ENCODE measurements at regions not wholly inside any gene's neighbourhood (a gene's known extent, or its start where the extent isn't known, plus 50 kb on each side); places are given as distances from the start of the nearest gene placed in this dataset.

DNA sequence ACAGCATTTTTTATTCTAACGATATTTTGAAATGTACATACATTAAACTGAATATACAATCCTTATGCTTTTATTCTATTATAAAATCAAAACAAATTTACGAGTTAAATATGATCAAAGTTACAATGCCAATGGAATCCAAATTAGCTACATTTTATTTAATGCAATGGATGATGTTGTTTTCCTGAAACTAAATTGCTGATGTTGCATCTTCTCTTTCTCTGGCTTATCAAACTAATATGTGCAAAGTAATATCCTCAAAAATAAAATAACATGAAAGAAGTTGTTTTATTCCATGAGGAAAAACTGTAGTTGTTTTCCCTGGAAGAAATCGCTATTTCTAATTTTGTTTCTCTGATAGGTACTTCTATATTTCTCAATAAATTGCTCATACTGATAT lies 106.8 kb downstream of the ASB9 start:
- no peak for TF ChIP-seq EZH2 (IDR thresholded peaks at IDR 0.05; ENCODE audit: borderline replicate concordance, insufficient read depth, low read depth, low read length, poor library complexity, severe bottlenecking)
- TF ChIP-seq, protein P1, sequence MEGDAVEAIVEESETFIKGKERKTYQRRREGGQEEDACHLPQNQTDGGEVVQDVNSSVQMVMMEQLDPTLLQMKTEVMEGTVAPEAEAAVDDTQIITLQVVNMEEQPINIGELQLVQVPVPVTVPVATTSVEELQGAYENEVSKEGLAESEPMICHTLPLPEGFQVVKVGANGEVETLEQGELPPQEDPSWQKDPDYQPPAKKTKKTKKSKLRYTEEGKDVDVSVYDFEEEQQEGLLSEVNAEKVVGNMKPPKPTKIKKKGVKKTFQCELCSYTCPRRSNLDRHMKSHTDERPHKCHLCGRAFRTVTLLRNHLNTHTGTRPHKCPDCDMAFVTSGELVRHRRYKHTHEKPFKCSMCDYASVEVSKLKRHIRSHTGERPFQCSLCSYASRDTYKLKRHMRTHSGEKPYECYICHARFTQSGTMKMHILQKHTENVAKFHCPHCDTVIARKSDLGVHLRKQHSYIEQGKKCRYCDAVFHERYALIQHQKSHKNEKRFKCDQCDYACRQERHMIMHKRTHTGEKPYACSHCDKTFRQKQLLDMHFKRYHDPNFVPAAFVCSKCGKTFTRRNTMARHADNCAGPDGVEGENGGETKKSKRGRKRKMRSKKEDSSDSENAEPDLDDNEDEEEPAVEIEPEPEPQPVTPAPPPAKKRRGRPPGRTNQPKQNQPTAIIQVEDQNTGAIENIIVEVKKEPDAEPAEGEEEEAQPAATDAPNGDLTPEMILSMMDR (IDR thresholded peaks at IDR 0.05), result no peak
